ENCODE measurements at regions not wholly inside any gene's neighbourhood (a gene's known extent, or its start where the extent isn't known, plus 50 kb on each side); places are given as distances from the start of the nearest gene placed in this dataset.
"Not testable (repeated sequence)": the region's sequence is repeated elsewhere in the genome, so short reads cannot be mapped to it uniquely, and the experiment has no call there.

DNA sequence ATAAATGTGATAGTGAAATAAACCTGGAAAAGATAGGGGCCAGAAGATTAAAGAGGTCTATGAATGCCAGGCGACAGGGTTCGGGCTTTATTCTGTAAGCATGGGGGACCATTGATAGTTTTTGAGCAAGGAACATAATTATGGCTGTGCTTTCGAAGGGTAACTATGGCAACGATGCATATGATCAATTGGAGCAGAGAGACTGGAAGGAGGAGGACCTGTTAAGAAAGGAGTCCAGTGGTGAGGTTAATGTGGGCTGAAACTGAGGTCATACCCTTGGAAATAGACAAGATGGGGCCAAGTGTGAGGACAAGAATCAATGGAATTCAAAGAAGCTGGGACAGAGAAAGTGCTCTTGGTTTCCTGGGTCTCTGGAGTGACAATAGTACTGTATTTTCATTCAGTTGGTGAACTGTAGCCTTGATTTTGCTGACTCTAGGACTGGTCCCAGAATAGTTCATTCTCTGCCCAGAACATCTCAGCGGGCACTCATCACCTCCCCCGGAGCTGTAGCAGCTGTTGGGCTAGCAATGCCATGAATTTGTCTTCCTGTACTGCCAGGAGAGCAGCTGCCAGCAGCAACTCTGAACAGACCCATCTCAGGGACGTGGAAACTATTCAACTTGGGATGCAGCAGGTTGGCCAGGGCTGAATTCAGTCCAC, 108.4 kb downstream of the SRGAP2 start:
- peak; percentile 4 for DNase-seq (ENCODE audit: low spot score)

DNA sequence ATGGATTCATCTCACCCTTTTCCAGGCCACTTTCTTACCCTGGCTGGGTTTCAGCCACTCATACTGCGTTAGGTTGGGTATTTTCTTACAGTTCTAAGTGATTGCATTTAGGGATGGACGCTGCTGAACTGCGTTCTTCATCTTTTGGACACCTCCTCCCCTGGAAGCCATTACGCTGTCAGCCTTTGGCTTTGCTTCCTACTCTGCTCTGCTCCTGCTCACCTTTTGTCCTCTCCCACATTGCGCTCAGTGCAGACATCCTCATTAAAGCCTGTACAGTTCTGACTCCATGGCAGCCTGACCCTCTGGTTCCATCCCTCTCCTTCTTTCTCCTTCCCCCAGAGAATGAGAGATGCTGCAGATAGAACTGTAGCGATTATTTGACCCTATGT, 108.9 kb downstream of the SRGAP2 start:
- DNase-seq (ENCODE audit: low spot score) = not testable (repeated sequence)

DNA sequence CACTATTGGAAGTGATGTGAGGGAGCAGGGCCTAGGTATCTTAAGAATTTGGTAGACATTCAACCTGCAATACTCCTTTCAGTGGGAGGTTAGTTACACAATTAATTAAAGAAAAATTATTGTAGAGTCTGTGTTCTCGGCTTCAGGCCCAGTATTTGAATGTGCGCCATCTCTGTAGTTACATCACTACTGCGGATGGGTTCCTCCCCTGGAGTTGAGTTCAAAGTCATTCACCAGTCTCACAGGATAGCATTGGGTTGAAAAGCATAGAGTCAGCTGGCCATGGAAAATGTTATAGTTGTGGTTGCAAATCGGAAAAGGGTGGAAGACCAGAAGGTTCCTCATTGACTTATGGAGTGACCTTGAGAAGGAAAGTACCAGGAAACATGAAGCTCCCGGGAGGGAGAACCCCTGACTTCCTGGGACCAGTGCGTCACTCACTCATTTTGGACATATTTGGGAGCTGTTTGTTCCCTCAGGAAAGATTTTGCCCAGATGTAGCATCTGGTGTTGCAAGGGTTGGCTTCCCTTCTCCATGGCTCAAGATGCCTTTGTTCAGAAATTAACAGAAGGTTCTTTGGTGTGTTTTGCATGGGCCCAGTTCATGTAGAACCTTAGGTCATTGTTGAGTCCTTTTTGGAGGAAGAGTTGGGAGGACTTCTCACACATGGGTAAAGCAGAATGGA, 111.8 kb downstream of the SRGAP2 start:
- DNase-seq (ENCODE audit: low spot score) = not testable (repeated sequence)

DNA sequence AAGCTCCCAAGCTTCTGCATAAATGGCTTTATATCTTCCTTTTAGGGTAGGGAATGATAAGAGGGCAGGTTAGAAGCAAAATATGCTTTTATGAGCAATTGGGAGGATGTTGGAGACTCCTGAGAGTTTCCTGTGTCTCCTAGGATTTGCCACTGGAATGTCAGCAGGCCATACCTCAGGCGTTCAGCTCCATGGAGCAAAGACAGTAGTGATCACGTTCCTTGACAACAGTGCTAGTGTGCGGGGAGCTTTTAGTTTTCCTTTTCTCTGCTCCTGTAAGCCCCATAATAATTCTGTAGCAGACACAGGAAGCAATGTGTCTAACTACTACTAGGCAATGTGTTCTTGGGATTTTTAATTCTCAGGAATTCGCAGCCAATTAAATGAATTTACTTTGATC, 113.6 kb downstream of the SRGAP2 start:
- DNase-seq (ENCODE audit: low spot score) = not testable (repeated sequence)

DNA sequence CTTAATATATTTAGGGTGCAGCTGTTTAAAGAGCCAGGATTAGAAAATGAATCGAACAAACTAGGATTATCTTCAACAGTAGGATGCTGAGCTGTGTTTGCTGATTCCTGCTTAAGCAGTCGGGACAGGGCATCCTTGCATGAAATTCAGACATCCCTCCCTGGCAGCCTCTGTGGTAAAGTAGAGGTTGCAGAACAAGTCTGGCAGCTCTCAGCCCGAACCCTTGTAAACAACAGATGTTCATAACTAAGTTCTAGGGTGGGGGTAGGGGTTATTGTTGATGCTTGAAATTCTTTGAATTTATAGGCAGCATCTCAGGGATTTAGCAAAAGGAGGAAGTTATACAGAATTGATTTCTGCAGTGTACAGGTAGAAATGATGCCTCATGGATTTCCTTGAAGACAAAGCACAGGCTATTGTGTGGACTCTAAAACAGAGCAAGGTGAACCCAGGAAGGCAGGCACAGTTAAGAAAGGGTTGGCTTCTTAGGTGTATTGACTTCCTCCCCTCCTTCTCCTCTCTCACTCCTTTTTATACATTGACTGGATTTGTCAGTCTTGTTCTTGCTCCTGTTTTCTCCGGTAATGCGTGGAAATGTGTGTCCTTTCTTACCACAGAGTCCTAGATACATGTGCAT, 114.7 kb downstream of the SRGAP2 start:
- DNase-seq (ENCODE audit: low spot score) = not testable (repeated sequence)

DNA sequence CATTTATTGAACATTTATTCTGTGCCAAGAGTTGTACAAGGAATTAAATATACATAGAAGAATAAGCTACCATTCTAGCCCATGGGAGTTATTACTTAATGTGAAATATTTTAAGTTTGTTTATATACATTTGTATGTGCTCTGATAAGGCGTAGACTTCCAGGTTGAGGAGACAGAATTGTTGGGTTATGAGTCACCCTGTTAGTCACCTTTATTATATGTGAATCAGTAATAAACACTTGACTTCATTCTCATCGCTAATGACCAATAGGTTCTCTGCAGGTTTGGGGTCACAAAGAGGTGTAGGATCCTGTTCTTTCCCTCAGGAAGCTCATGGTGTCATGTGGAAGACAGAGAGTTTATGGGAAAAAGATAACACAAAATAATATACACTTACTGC, 116.9 kb downstream of the SRGAP2 start:
- DNase-seq (ENCODE audit: low spot score) = not testable (repeated sequence)

DNA sequence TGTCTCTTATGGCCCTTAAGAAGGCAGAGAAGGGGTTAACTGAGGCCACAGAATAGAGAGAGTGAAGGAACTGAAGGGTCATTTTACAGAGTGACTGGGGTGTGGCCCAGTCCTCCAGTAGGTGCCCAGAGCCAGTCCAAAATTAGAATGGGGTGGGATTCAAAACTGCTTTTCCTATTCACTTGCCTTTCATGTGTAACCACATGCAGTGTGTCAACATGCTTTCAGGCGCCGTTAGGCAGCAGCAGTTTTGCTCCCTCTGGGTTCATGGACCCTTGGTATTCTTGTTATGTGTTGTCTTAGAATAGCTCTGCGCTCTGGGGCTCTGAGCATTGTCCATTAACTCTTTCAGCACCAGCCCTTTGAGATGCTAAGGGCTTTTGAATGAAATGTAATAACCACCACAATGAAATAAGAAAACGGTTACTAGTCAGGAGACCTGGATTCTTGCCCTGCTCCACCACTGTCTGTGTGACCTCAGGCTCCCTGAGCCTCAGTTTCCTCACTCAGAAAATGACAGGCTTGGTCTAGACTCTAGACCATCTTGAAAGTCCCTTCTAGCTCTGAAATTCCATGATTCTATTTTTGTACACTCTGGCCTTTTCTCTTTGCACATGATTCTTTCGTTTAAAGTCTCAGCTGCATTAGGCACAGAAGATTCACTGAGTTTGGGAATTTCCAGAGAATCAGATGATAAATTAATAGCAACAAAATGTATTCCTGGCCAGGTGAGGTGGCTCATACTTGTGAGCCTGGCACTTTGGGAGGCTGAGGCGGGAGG, 123.0 kb downstream of the SRGAP2 start:
- not testable (repeated sequence) for DNase-seq (ENCODE audit: low spot score)

DNA sequence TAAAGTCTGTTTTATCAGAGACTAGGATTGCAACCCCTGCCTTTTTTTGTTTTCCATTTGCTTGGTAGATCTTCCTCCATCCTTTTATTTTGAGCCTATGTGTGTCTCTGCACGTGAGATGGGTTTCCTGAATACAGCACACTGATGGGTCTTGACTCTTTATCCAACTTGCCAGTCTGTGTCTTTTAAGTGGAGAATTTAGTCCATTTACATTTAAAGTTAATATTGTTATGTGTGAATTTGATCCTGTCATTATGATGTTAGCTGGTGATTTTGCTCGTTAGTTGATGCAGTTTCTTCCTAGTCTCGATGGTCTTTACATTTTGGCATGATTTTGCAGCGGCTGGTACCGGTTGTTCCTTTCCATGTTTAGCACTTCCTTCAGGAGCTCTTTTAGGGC, 128.3 kb downstream of the SRGAP2 start:
- not testable (repeated sequence) for DNase-seq (ENCODE audit: low spot score)

DNA sequence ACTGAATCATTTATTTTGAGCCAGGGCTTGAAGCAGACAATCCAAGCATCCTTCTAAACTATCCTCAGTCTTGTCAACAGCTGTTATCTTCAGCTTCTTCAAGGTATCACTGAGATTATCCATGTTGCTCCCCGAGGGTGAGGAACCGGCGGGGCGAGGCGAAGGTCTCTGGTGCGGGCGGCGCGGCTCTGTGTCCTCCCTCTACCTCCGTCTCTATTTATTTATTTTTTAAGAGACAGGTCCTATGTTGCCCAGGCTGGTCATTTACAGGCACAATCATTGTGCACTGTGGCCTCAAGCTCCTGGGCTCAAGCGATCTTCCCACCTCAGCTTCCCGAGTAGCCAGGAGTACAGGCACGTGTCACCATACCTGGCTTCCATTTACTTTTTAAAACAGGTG, 130.0 kb downstream of the SRGAP2 start:
- not testable (repeated sequence) for DNase-seq (ENCODE audit: low spot score)

DNA sequence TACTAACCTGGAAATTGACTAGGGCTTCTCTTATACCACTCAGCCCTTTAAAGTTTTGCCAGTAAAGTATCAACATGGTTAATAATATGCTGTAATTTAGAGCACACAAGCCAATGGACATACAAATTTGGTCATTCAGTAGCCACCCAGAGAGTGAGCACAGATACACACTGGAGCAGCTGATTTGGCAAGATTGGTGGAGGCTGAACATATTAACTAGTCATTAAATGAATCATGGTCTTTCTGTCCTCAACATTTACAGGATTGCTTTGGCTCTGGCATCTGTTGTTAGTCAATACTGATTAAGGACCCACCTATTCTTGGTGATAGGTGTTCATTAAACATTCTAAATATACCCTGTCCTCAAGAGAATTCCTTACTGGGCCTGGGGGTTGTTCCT, 130.6 kb downstream of the SRGAP2 start:
- not testable (repeated sequence) for DNase-seq (ENCODE audit: low spot score)

DNA sequence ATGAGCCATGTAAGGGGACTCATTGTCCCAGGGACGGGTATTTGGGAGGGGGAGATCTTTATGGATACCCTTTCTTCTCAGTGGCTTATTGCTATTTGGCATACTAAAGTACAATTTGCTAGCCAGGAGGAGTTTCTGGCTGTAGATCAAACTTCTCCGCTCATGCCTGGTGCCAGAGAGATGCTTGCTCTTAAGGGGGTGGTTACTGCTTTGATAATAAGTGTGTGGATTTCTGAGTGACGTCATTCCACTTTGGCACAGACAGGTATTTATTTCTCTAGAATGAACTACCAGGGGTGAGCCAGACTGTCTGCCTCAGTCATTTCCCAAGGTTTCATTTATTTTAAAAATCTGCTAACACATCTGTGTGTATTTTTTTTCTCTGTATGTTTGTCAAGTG, 131.1 kb downstream of the SRGAP2 start:
- not testable (repeated sequence) for DNase-seq (ENCODE audit: low spot score)

DNA sequence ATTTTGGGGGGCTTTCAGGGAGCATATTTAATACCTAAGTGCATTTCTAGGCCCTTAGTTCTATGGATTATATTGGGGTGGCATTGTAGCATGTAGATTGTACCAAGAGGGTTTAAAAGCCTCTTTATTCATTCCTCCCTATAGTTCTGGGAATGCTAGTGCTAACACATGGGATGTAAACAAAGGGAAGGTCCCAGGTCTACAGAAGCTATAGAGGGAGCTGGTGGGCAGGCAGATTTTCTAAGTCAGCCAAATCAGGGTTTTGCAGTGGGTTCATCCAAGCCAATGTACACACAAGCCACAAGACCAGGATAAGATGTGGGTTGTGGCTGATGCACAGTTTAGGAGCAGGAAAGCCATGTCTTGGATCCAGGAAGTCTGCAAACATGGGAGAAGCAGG, 131.8 kb downstream of the SRGAP2 start:
- DNase-seq (ENCODE audit: low spot score) = not testable (repeated sequence)

DNA sequence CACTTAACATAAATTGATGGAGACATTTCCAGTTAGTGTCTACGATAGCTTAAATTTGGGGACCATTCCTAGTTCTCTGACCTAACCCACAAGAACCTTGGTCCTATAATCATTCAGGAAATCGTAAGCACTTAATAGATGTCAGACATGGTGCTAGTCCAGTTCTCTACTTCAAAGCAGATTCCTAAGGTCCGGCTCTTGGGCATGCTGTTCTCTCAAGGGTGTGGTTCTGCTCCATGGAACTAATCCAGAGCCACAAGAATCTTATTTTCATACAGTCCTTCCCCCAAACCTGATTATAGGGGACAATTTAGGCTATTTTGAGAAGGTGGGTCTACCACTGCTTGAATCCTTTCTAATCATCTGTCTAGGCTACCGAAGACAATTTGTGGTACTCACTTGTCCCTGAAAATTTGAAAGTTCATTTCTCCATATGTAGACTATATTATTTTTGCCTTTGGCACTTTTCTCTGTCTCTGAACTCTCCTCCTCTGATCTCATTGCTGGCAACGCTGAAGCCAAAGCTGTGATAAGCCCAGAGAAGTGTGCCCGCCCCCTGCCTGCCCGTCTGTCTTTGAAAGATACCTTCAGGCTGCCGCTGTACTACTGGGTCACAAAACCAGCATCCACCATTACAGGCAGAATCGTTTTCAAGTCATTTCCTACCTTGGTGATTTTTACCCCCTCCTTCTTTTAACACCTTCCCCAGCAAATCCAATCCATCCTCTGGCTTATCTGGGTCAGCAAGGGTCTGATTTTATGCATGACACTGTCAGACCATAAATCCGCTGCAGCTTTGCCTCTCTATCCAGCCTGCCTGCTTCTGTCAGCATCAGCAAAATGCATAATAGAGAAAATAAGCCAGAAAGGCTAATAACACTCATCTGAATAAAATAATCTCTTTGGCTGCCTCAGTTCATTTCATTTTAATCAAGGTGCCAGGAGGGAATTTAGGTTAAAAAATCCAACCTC, 132.8 kb downstream of the SRGAP2 start:
- DNase-seq (ENCODE audit: low spot score) = peak; percentile 8

DNA sequence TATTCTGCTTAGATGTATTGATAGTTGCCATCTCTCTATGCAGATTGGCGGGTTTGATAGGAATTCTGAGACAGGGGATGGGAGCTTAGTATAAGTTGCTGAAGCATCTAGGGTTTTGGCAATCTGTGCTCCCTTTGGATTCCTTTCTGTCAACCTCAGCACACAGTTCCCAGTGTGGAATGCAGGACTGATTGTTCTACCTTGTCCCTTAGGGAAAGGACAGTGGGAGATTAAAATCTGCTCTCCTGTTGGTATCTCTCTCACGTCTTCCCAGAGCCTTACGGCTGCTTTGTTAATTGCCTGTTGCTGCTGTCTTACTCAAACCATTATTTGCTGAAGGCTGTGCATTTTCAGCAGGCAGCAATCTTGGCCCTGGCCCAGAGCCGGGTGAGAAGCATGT, 133.3 kb upstream of the IKBKE start:
- peak; percentile 1 for DNase-seq (ENCODE audit: low spot score)

DNA sequence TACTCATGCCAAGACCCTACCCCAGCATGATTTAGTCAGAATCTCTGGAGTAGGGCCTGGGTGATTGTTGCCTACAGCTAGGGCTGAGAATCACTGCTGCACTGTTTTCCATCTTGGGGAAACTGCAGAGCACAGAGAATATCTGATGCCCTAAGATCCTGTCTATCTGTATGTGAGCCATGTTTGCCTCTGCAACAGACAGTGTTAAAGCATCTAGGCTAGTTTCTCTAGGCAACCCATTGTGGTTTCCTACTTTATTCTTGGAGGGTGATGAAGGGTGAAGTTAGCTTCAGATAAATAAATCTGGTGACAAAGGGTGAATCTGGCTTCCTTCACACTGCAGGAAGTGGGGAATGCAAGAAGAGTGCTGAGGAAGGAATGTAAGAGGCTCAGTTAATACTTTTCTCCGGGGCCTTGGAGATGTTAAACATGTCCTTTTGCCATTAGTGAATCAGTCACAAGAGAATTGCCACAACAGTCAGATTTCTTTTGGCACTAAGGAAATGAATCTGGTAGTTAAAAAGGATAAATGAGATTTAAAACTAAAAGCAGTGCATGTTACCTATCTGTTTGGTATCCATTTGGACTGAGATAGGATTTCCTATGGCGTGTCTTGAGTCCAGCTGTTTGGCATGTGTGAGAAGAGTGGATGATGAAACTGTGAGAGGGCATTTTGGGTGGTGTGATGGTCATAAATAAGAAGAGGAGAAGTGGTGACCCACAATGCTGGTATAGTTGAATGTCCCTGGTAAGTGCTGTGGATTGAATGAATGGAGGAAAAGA, 119.6 kb upstream of the IKBKE start:
- DNase-seq (ENCODE audit: low spot score) = not testable (repeated sequence)

DNA sequence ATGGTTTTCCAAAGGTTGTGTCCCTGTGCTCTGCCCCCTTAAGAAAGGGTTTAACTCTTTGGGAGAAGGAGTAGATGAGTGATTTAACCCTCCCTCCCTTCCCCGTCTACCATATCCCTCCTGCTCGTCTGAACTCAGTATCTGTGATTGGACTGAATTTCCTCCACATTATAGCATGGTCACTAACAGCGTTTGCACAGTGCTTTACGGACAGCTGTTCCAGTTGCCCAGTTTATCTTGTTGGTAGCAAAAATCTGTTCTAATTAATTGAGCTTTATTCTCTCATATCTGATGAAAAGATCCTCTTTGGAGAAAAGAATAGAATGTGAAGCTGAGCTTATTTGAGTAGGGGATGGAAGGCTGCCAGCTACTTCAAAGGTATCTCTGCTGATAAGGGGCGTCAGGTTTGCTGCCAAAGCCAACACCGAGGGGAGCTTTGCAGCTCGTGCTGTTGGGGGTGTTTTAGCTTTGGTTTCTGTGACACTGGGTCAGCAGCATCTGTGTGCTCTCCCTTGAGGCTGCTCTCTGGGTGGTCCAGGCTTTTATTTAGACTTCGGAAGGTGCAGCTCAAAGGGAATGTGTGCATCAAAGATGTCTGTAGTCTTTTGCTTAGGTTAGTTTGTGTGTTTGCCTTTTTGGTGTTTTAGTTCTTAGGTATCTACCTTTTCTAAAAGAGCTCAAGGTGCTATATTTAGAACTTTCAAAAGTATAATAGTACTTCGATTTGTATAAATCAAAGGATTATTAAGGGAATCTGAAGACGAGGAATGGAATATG, 118.8 kb upstream of the IKBKE start:
- not testable (repeated sequence) for DNase-seq (ENCODE audit: low spot score)

DNA sequence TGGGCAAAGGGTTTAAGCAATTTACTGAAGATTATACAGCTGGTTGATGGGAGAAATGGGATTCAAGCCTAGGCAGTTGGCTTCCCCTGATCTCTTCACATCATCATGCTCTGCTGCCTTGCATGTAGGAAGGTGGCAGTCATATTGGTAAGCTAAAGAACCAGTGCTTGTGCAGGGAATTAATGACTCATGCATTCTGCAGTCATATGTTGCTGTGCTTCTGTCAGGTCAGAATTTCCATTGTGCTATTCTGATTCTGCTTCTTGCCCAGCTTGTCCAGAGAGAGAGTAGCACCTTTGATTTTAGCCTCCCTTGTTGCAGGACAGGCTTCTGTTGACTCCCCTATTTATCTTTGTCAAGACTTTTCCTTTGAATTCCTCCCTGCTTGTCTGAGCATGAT, 114.0 kb upstream of the IKBKE start:
- DNase-seq (ENCODE audit: low spot score) = peak; percentile 4

DNA sequence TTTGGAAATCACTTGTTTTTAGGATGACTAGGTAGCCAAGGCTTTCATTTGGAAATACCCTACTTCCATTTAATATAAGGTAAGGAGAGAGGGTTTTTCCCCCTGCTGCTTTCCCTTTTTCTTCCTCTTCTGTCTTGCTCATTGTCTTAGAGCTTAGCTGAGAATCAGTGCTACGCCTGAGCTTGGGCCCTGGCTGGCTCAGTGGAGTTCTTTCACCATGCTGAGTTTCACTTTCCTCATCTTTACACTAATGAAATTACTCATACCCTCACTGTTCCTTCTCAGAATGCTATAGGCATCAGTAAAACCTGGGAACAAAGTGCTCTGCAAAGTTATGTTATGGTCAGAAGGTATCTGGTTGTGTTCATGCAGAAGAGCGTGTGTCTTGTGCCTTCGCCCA, 112.3 kb upstream of the IKBKE start:
- DNase-seq (ENCODE audit: low spot score) = not testable (repeated sequence)

DNA sequence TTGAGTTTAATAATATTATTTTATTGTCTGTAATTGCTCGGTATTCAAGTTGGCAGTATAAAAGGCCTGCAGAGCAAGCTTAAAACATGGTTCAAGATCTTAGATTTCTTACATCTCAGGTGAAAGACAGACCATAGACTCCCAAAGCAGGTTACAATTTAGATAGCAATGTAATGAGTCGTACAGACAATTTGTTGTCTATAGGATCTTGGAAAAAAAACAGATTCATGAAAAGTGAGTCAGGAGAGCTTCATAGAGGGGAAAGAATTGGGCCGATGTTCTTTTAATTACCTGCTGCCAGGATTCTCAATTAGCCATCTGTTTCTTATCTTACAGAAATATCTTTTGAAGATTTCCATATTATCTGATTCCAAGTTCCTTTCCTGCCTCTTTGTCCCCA, 111.5 kb upstream of the IKBKE start:
- DNase-seq (ENCODE audit: low spot score) = not testable (repeated sequence)

All from umbilical cord (tissue), 1 donor.